Ishikawa (cell line): ENCODE measurements at regions not wholly inside any gene's neighbourhood (a gene's known extent, or its start where the extent isn't known, plus 50 kb on each side); places are given as distances from the start of the nearest gene placed in this dataset.

Source experiments
- CREB1 ChIP-seq: IDR thresholded peaks from 2 replicates; pipeline ENCODE4 v1.6.1; 2012; ENCODE audit warnings: low read depth
- EP300 ChIP-seq: IDR thresholded peaks from 2 replicates; pipeline ENCODE4 v1.6.1; 2012; ENCODE audit warnings: borderline replicate concordance
- TAF1 ChIP-seq: IDR thresholded peaks from 2 replicates; pipeline ENCODE4 v1.6.1; 2012; ENCODE audit warnings: low read depth, mild to moderate bottlenecking
- TF ChIP-seq, protein P1 (sequence below): IDR thresholded peaks from 2 replicates; pipeline ENCODE4 v1.6.1; 2012
- TF ChIP-seq, protein P2 (sequence below): IDR thresholded peaks from 2 replicates; pipeline ENCODE4 v1.6.1; 2012

DNA sequence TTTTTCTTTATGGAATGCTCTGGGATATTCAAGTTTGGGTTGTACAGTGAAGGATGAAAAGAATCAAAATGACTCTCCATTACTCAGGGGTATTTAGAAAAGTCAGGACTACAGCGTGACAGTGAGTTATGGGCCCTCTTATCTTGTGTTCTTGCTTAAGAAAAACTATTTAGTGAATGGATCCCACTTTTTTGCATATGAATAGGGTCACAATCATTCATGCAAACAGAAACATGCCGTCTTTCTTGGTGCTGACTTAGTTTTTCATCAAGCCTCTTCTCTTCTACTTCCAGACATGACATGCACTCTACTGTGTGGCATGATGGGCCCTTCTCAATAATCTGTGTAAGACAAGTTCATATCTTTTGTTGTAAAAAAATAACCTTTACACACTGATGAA is 488.4 kb upstream of the MMS22L start:
- TF ChIP-seq, protein P1, sequence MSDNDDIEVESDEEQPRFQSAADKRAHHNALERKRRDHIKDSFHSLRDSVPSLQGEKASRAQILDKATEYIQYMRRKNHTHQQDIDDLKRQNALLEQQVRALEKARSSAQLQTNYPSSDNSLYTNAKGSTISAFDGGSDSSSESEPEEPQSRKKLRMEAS = no peak
- TF ChIP-seq EP300 (no peak), TAF1 (no peak), CREB1 (no peak)
- TF ChIP-seq, protein P2, sequence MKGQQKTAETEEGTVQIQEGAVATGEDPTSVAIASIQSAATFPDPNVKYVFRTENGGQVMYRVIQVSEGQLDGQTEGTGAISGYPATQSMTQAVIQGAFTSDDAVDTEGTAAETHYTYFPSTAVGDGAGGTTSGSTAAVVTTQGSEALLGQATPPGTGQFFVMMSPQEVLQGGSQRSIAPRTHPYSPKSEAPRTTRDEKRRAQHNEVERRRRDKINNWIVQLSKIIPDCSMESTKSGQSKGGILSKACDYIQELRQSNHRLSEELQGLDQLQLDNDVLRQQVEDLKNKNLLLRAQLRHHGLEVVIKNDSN = no peak
